ENCODE measurements at regions not wholly inside any gene's neighbourhood (a gene's known extent, or its start where the extent isn't known, plus 50 kb on each side); places are given as distances from the start of the nearest gene placed in this dataset.

GRCh38 chr4:121233982-121234381 is 69.9 kb upstream of the TNIP3 start:
- Histone ChIP-seq H3K4me3 (replicated peaks in 1 of 3; ENCODE audit: insufficient read depth in 1 of 3, low read depth in 1 of 3, low read length in 3 of 3) (no peak overlapping the region), H3K9me3 (replicated peaks; ENCODE audit: control insufficient read depth, insufficient read depth, low read length) (no peaks in the 10 kb centered on the region), H3K36me3 (ENCODE audit: control insufficient read depth in 2 of 2, extremely low read depth in 1 of 2, insufficient read depth in 2 of 2, low read length in 2 of 2) (no peaks in the 10 kb centered on the region), H3K4me2 (ENCODE audit: insufficient read depth, low read length) (no peak overlapping the region), H3K9ac (replicated peaks; ENCODE audit: extremely low read depth, insufficient read depth, low read length) (no peak overlapping the region), H2AFZ (ENCODE audit: low read depth, low read length) (no peak overlapping the region), H3K9me1 (replicated peaks; ENCODE audit: control insufficient read depth, extremely low read depth, insufficient read depth, low read length) (no peaks in the 10 kb centered on the region), H3K79me2 (ENCODE audit: control insufficient read depth, insufficient read depth, low read length) (no peaks in the 10 kb centered on the region), H3K4me1 (ENCODE audit: control insufficient read depth, extremely low read depth, insufficient read depth, low read length) (no peaks in the 10 kb centered on the region), H3K27ac (ENCODE audit: insufficient read depth, low read depth, low read length) (no peak overlapping the region), H4K20me1 (replicated peaks; ENCODE audit: control insufficient read depth, extremely low read depth, insufficient read depth, low read length) (no peaks in the 10 kb centered on the region), H3K27me3 (ENCODE audit: control insufficient read depth in 2 of 2, insufficient read depth in 2 of 2, low read length in 2 of 2) (no peaks in the 10 kb centered on the region)
- dilution Hi-C loops (cut with MboI; ENCODE audit: extremely low pct_ligation_motif_present, low sequenced_read_pairs), result no loop called here
- no TSS peak for BruUV-seq (replicated peaks)
- POLR2A ChIA-PET, result no interaction called here
- DNase-seq (ENCODE audit: low read depth, low spot score) (no peak), FAIRE-seq (no peak)
- CTCF ChIA-PET, result no interaction called here
- TF ChIP-seq GATA2 (IDR thresholded peaks at IDR 0.05; ENCODE audit: insufficient read depth, insufficient read length, low read depth, low read length) (no peak), POLR2A (IDR thresholded peaks at IDR 0.05; ENCODE audit: low read depth, low read length) (no peak)
- intact Hi-C loops (cut with micrococcal nuclease), result no loop called here

- BruUV-seq (replicated peaks), result no TSS peak
- Histone ChIP-seq H3K27ac (ENCODE audit: insufficient read depth, low read depth, low read length) (no peak overlapping the region), H3K9ac (replicated peaks; ENCODE audit: extremely low read depth, insufficient read depth, low read length) (no peak overlapping the region), H3K4me1 (ENCODE audit: control insufficient read depth, extremely low read depth, insufficient read depth, low read length) (no peaks in the 10 kb centered on the region), H3K4me2 (ENCODE audit: insufficient read depth, low read length) (no peak overlapping the region), H2AFZ (ENCODE audit: low read depth, low read length) (no peak overlapping the region), H4K20me1 (replicated peaks; ENCODE audit: control insufficient read depth, extremely low read depth, insufficient read depth, low read length) (no peaks in the 10 kb centered on the region), H3K27me3 (ENCODE audit: control insufficient read depth in 2 of 2, insufficient read depth in 2 of 2, low read length in 2 of 2) (no peaks in the 10 kb centered on the region), H3K36me3 (ENCODE audit: control insufficient read depth in 2 of 2, extremely low read depth in 1 of 2, insufficient read depth in 2 of 2, low read length in 2 of 2) (no peaks in the 10 kb centered on the region), H3K9me1 (replicated peaks; ENCODE audit: control insufficient read depth, extremely low read depth, insufficient read depth, low read length) (no peaks in the 10 kb centered on the region), H3K79me2 (ENCODE audit: control insufficient read depth, insufficient read depth, low read length) (no peaks in the 10 kb centered on the region), H3K9me3 (replicated peaks; ENCODE audit: control insufficient read depth, insufficient read depth, low read length) (no peaks in the 10 kb centered on the region), H3K4me3 (replicated peaks in 1 of 3; ENCODE audit: insufficient read depth in 1 of 3, low read depth in 1 of 3, low read length in 3 of 3) (no peak overlapping the region)
- TF ChIP-seq MAX (IDR thresholded peaks at IDR 0.05; ENCODE audit: insufficient read depth, insufficient read length) (no peak), POLR2AphosphoS5 (IDR thresholded peaks at IDR 0.05; ENCODE audit: insufficient read depth, low read depth, low read length) (no peak), GATA2 (IDR thresholded peaks at IDR 0.05; ENCODE audit: insufficient read depth, insufficient read length, low read depth, low read length) (no peak), EZH2 (IDR thresholded peaks at IDR 0.05; ENCODE audit: borderline replicate concordance, low read depth, low read length, severe bottlenecking) (no peak), FOS (IDR thresholded peaks at IDR 0.05; ENCODE audit: borderline replicate concordance, insufficient read depth, low read length) (no peak), POLR2A (IDR thresholded peaks at IDR 0.05; ENCODE audit: low read depth, low read length) (no peak), CTCF (IDR thresholded peaks at IDR 0.05; ENCODE audit: extremely low read depth in 1 of 2, insufficient read depth in 1 of 2, low read depth in 1 of 2, low read length in 2 of 2) (no peak), JUN (IDR thresholded peaks at IDR 0.05; ENCODE audit: borderline replicate concordance, insufficient read depth, insufficient read length, low read depth) (no peak), MYC (IDR thresholded peaks at IDR 0.05; ENCODE audit: low read depth, low read length) (no peak)
- ChIA-PET CTCF (no interaction called here), POLR2A (no interaction called here)
- FAIRE-seq, result no peak
- no peak for DNase-seq (ENCODE audit: low read depth, low spot score)
- dilution Hi-C loops (cut with MboI; ENCODE audit: extremely low pct_ligation_motif_present, low sequenced_read_pairs) (no loop called here), intact Hi-C loops (cut with micrococcal nuclease) (no loop called here)
Measured at GRCh38 chr4:121229993-121230392, 65.9 kb upstream of the TNIP3 start.

Measured in endothelial cell of umbilical vein (primary cell).